Testis (tissue), 2 donors: ENCODE measurements at regions not wholly inside any gene's neighbourhood (a gene's known extent, or its start where the extent isn't known, plus 50 kb on each side); places are given as distances from the start of the nearest gene placed in this dataset.

Experiments
- CTCF ChIP-seq, 3 experiments: fragments of 450-650 bp in 2 of 3; fragments of 200-600 bp in 1 of 3; sonication (generic) in 1 of 3; IDR thresholded peaks; one replicate each; pipeline ENCODE4 v1.5.1; 2016 to 2019; ENCODE audit warnings: antibody characterized with exemption in 3 of 3, mild to moderate bottlenecking in 2 of 3, moderate library complexity in 1 of 3
- POLR2A ChIP-seq: fragments of 450-650 bp; IDR thresholded peaks from one replicate; pipeline ENCODE4 v1.6.1; 2017; ENCODE audit warnings: antibody characterized with exemption, mild to moderate bottlenecking, moderate library complexity

DNA sequence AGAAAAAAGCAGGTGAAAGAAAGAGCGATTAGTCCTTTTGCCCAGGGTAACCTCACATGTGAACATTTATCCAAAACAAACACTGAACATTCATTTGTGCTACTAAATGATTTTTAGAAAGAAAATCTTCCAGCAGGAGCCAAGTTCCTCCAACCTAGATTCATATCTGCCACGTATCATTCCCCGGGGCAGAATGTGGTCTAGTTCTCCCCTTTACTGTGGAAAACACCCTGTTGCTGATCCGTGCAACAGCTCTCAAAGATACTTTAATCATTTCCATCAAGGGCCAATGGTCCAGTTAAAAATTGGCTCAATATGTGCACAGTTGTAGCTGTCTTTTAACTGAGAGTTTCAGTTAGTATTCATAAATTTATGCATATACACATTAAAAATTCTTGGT, 479.1 kb downstream of the ATP23 start:
- TF ChIP-seq CTCF (IDR thresholded peaks at IDR 0.05) (no peak), POLR2A (no peak)
